Panc1 (cell line): ENCODE measurements at regions not wholly inside any gene's neighbourhood (a gene's known extent, or its start where the extent isn't known, plus 50 kb on each side); places are given as distances from the start of the nearest gene placed in this dataset.

ENCODE experiments used
- ATAC-seq: fragments of 200-7000 bp; cut with Tn5 transposase; 2 replicates; pipeline ENCODE4 v1.9.1; 2020; ENCODE audit warnings: mild to moderate bottlenecking, moderate library complexity
- BruUV-seq: library from RNA; stranded (reverse); fragments of 400-500 nt; replicated peaks from 2 replicates; lab custom pipeline; 2021; lab: Mats Ljungman, UMichigan
- CTCF ChIA-PET: fragments of 300-600 bp; sonication (Branson Sonifier 250); formaldehyde crosslinking; loops from one replicate; lab custom pipeline; 2022; ENCODE audit warnings: antibody characterized with exemption; lab: Charles Lee
- POLR2A ChIA-PET: fragments of 300-600 bp; sonication (Branson Sonifier 250); formaldehyde crosslinking; loops from one replicate; lab custom pipeline; 2022; ENCODE audit warnings: antibody characterized with exemption; lab: Charles Lee
- DNase-seq: peaks from one replicate; pipeline ENCODE4 v3.0.0-alpha.2; 2010; ENCODE audit warnings: low read depth, low spot score
- H3K27ac ChIP-seq: 2 replicates; pipeline ENCODE4 v1.5.1; 2011; ENCODE audit warnings: mild to moderate bottlenecking, low read length, inconsistent platforms
- H3K27me3 ChIP-seq: fragments of 200-500 bp; sonication (Bioruptor generic); 2 replicates; pipeline ENCODE4 v1.6.0; 2014; ENCODE audit warnings: low read length, inconsistent platforms; ENCODE audit not compliant: control insufficient read depth, insufficient read depth
- H3K36me3 ChIP-seq: fragments of 200-500 bp; sonication (Bioruptor generic); 2 replicates; pipeline ENCODE4 v1.5.1; 2014; ENCODE audit warnings: inconsistent platforms, mild to moderate bottlenecking, low read length, moderate library complexity; ENCODE audit not compliant: control insufficient read depth, insufficient read depth
- H3K4me1 ChIP-seq: 2 replicates; pipeline ENCODE4 v1.5.1; 2011; ENCODE audit warnings: inconsistent platforms, mild to moderate bottlenecking, low read length, moderate library complexity; ENCODE audit not compliant: control insufficient read depth, insufficient read depth
- H3K4me3 ChIP-seq, 2 experiments: 2 replicates each; pipeline ENCODE4 v1.5.1; 2011 to 2012; ENCODE audit warnings: low read depth in 2 of 2, low read length in 2 of 2, mild to moderate bottlenecking in 2 of 2, inconsistent platforms in 1 of 2, moderate library complexity in 1 of 2
- H3K9me3 ChIP-seq: fragments of 200-500 bp; sonication (Bioruptor generic); 2 replicates; pipeline ENCODE4 v1.5.1; 2014; ENCODE audit warnings: low read depth, mild to moderate bottlenecking, inconsistent platforms, low read length, moderate library complexity; ENCODE audit not compliant: control insufficient read depth, insufficient read depth
- CTCF ChIP-seq: fragments of 450-650 bp; IDR thresholded peaks from 2 replicates; pipeline ENCODE4 v1.5.1; 2017; ENCODE audit warnings: mild to moderate bottlenecking
- POLR2AphosphoS5 ChIP-seq: IDR thresholded peaks from 2 replicates; pipeline ENCODE4 v1.6.1; 2012; ENCODE audit warnings: mild to moderate bottlenecking, low read depth, low read length, moderate library complexity
- REST ChIP-seq, 2 experiments: IDR thresholded peaks; 2 replicates each; pipeline ENCODE4 v1.6.1; 2011 to 2012; ENCODE audit warnings: low read depth in 2 of 2, control low read depth in 1 of 2, low read length in 1 of 2, mild to moderate bottlenecking in 1 of 2, moderate library complexity in 1 of 2; ENCODE audit not compliant: insufficient read depth in 1 of 2
- SIN3A ChIP-seq: IDR thresholded peaks from 2 replicates; pipeline ENCODE4 v1.6.1; 2012; ENCODE audit warnings: low read depth, mild to moderate bottlenecking, low read length, moderate library complexity, borderline replicate concordance; ENCODE audit not compliant: insufficient read depth
- TCF7L2 ChIP-seq: IDR thresholded peaks from 2 replicates; pipeline ENCODE4 v1.6.1; 2011; ENCODE audit warnings: mild to moderate bottlenecking, low read depth, low read length, inconsistent platforms
- in situ Hi-C: cut with HindIII; loops from 2 replicates; pipeline ENCODE4 v1.10.0; 2016; ENCODE audit warnings: low sequenced_read_pairs, low pct_unique_long_range_greater_than_20kb
- intact Hi-C: fragments of 100-400 bp; cut with micrococcal nuclease; formaldehyde crosslinking; loops from one replicate; pipeline ENCODE4 v1.10.0; 2022; ENCODE audit not compliant: unreplicated experiment

- DNase-seq (no peak), ATAC-seq (no peak)
- no peak overlapping the region for H3K27ac ChIP-seq
- H3K27me3 ChIP-seq, result no peaks in the 10 kb centered on the region
- no peaks in the 10 kb centered on the region for H3K4me1 ChIP-seq
- no peak for TF ChIP-seq TCF7L2
- no peak for TF ChIP-seq REST (IDR thresholded peaks at IDR 0.05; ENCODE audit: insufficient read depth in 1 of 2, low read depth in 2 of 2, low read length in 1 of 2)
- no peak for TF ChIP-seq CTCF
- no peak for TF ChIP-seq SIN3A
- no peak for TF ChIP-seq POLR2AphosphoS5
- intact Hi-C loops (loop anchor here (10.0 kb wide), 2 partner anchors 59 to 199 kb away; no protein-coding TSS in a partner anchor), in situ Hi-C loops (no loop called here)
- H3K9me3 ChIP-seq, result no peaks in the 10 kb centered on the region
- POLR2A ChIA-PET, result no interaction called here
- BruUV-seq, result no TSS peak
- no peaks in the 10 kb centered on the region for H3K36me3 ChIP-seq
- CTCF ChIA-PET, result no interaction called here
- no peak overlapping the region for H3K4me3 ChIP-seq
These were observed 59.1 kb upstream of the ANO5 start for GRCh38 chr11:22133776-22134175.

- no TSS peak for BruUV-seq
- in situ Hi-C loops, result no loop called here
- CTCF ChIA-PET, result no interaction called here
These were observed 54.6 kb upstream of the ANO5 start for GRCh38 chr11:22138264-22138663.

More at GRCh38 chr11:22138264-22138663, 54.6 kb upstream of the ANO5 start:
- no peaks in the 10 kb centered on the region for H3K9me3 ChIP-seq
- H3K4me1 ChIP-seq, result no peaks in the 10 kb centered on the region
- TF ChIP-seq TCF7L2, result no peak
- TF ChIP-seq CTCF, result no peak
- TF ChIP-seq POLR2AphosphoS5, result no peak
- no peak for TF ChIP-seq REST (IDR thresholded peaks at IDR 0.05; ENCODE audit: insufficient read depth in 1 of 2, low read depth in 2 of 2, low read length in 1 of 2)
- no peak for TF ChIP-seq SIN3A
- intact Hi-C loops, result loop anchor here (10.0 kb wide), 2 partner anchors 63 to 203 kb away; no protein-coding TSS in a partner anchor
- DNase-seq (no peak), ATAC-seq (no peak)
- no peak overlapping the region for H3K4me3 ChIP-seq
- no peaks in the 10 kb centered on the region for H3K27me3 ChIP-seq
- H3K27ac ChIP-seq, result no peak overlapping the region
- POLR2A ChIA-PET, result no interaction called here
- H3K36me3 ChIP-seq, result no peaks in the 10 kb centered on the region
